G401 (cell line): ENCODE measurements at regions not wholly inside any gene's neighbourhood (a gene's known extent, or its start where the extent isn't known, plus 50 kb on each side); places are given as distances from the start of the nearest gene placed in this dataset.
"Not testable (repeated sequence)": the region's sequence is repeated elsewhere in the genome, so short reads cannot be mapped to it uniquely, and the experiment has no call there.

Experiments used
- DNase-seq: peaks from one replicate; pipeline ENCODE4 v3.0.0-alpha.2; 2015; ENCODE audit warnings: low spot score
- in situ Hi-C: cut with HindIII; loops from 2 replicates; pipeline ENCODE4 v1.10.0; 2016; ENCODE audit warnings: low sequenced_read_pairs, mixed read lengths

DNA sequence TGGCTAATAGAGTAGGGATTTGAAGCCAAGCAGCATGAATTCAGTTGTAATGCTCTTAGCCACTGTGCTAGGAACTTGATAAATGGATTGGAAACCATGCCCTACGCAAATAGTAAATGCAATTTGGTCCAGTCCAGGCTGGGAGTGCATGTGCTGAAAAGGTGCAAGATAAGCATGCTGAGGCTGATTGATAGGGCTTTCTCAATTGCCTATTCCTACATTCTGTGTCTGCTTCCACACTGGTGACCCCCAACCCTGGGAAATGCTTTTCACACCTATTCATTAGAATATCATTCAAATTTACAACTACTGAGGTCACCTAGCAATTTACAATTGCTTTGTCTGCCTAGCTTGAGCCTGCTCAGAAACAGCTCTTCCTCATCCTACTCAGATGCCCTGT lies 84.7 kb upstream of the SLC25A36 start:
- no peak for DNase-seq
- in situ Hi-C loops: no loop called here

DNA sequence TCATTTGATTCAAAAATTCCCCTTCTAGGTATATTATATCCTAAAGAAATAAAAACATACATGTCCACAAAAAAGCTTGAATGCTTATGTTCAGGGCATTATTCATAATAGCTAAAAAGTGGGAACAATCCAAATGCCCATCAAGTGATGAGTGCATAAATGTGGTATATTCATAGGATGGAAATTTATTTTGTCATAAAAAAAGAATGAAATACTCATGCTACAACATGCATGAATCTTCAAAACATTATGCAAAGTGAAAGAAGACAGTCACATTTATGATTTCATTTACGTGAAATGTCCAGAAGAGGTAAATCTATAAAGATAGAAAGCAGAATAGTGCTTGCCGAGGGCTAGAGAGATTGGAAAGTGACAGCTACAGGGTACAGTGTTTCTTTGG lies 83.6 kb upstream of the SLC25A36 start:
- in situ Hi-C loops: no loop called here
- DNase-seq: no peak

DNA sequence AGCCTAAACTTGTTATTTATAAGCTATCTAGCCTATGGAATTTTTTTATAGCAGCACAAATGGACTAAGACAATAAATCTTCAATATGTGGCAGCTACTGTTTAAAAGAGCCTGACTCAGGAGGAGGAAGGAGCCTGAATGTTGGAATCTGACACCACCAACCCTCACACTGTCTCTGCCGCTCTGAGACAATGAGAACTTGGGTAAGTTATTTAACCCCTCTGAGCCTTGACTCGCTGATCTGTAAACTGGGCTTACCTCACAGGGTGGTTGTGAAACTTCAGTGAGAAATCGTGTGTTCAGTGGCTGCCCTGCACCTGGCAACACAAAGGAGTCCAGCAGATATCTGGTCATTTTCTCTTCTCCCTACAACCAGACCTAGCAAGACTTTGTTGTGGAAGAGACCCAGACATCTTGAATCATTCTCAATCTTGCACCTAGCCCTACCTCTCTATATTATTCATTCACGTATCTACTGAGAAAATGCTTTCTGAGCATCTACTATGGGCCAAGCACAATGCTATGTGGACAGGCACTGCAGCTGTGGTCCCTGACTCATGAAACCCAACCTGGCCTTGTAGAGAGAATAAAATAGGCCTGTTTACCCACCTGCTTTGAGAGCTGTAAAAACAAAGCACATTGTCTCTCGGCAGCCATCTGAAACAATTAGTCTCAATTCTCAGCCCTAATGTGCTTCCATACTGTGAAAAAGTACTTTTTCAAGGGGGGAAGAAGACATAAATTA lies 81.9 kb upstream of the SLC25A36 start:
- no peak for DNase-seq
- in situ Hi-C loops: no loop called here

DNA sequence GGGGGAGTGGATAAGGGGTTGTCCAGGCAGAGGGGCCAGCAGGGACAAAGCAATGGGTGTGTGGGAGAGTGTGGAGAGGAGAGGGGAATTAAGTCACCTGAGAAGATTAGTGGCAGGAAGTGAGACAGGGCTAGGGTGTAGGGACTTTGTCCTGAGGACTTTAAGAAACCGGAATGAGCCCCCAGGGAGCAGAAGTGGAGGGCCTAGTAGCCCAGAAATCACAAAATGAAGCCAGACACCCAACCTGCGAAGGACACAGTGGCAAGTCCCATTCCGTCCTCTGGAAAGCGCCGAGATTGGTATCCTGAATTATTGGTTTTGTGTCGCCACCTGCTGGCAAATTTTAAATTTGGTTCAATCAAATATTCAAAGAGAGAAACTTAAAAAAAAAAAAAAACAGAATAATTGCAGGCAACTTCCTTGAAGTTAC lies 78.0 kb upstream of the SLC25A36 start:
- peak; percentile 34 for DNase-seq
- in situ Hi-C loops: no loop called here

DNA sequence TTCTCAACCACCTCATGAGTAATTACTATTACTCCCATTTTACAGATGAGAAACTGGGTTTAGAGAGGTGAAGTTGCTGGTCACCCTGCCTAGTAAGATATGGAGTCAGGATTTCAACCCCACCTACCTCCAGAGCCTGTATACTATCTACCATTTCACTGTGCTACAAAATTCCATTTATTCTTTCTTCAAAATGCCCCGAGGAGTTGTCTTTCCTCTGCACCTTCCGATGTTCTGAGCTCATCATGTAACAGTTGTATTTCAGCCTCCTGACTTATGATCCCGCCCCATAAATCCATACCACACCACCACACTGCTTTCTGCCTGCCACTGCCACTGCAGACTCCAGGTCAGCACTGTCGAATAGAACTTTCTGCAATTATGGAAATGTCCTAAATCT lies 71.3 kb upstream of the SLC25A36 start:
- in situ Hi-C loops: no loop called here
- no peak for DNase-seq

DNA sequence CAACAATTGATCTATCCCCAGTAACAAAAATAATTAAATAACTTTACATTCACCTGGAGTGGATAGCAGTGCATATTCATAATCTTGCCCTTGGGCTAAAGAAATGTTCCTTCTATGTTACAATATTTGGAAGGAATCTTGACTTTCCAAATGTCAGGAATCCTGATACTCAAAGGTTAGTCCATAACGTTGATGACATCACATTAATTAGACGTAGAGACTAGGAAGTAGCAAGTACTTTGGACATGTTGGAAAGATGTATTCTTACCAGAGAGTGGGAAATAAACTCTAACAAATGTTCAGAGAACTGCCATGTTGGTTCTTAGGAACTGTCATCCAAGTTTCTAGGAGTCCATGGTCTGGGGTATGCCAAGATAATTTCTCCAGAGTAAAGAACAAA lies 70.6 kb upstream of the SLC25A36 start:
- in situ Hi-C loops: no loop called here
- DNase-seq: no peak

DNA sequence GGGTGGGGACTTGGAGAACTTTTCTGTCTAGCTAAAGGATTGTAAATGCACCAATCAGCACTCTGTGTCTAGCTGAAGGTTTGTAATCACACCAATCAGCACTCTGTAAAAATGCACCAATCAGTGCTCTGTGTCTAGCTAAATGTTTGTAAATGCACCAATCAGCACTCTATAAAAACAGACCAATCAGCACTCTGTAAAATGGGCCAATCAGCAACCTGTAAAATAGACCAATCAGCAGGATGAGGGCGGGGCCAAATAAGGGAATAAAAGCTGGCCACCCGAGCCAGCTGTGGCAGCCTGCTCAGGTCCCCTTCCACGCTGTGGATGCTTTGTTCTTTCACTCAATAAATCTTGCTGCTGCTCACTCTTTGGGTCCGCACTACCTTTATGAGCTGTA lies 69.5 kb upstream of the SLC25A36 start:
- DNase-seq, in situ Hi-C loops: not testable (repeated sequence)

DNA sequence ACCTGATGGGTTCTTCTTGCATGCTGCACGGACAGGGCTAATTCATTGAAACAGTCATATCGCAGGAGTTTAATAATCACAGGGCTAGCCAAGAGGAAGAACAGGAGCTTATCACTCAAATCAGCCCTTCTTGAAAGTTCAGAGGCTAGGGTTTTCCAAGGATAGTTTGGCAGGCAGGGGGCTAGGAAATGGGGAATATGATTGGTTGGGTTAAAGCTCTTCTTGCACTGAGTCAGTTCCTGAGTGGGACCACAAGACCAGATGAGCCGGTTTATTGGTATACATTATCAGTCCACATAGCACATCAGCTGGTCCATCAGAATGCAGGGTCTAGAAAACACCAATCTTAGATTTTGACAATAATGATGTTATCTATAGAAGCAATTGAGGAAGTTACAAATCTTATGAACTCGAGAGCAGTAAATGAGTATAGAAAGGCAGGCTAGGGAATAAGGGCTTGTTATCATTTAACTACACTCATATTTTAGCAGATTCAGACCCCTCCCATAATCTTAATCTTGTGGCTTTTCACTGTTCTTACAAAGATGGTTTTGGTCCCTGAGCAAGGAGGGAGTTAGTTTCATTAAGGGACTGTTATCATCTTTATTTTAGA lies 58.1 kb upstream of the SLC25A36 start:
- in situ Hi-C loops: no loop called here
- DNase-seq: no peak

DNA sequence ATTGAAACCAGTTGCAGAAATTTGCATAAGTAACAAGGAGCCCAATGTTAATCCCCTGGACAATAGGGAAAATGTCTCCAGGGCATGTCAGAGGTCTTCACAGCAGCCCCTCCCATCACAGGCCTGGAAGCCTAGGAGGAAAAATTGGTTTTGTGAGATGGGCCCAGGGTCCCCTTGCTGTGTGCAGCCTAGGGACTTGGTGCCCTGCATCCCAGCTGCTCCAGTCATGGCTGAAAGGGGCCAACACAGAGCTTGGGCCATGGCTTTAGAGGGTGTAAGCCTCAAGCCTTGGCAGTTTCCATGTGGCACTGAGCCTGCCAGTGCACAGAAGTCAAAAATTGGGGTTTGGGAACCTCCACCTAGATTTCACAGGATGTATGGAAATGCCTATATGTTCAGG lies 55.9 kb upstream of the SLC25A36 start:
- in situ Hi-C loops, DNase-seq: not testable (repeated sequence)
